ENCODE measurements at regions not wholly inside any gene's neighbourhood (a gene's known extent, or its start where the extent isn't known, plus 50 kb on each side); places are given as distances from the start of the nearest gene placed in this dataset.

DNA sequence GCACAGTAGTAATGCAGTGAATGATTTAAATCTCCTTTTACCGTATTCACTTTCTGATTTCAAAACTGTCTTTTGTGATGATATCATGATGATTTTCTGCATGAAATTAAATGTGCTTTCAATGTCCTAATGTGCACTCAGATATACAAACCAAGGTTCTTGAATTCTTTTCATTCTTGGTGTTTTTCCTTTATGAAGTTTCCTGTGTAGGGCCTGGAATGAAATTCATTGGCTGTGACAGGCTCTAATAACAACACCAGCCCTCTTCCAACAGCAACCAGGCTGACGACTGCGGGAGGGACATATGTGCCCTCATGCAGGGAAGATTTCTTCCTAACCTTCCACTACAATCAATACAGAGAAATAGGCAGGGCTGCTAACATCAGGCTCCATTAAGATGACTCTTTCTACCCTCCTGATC is 1052.0 kb downstream of the DIAPH3 start:
- Mint-ChIP-seq H3K4me3 (no peak overlapping the region), H3K36me3 (no peaks in the 10 kb centered on the region), H3K27ac (no peak overlapping the region), H3K27me3 (ENCODE audit: low read depth) (no peaks in the 10 kb centered on the region), H3K4me1 (peaks cover 10% of the 10 kb centered on the region), H3K9me3 (peaks cover 12% of the 10 kb centered on the region)
- ATAC-seq: no peak
- no peak for DNase-seq (ENCODE audit: low spot score)
- POLR2A ChIA-PET: no interaction called here
- no peak for TF ChIP-seq ZNF416 (CRISPR knock-in tag; IDR thresholded peaks at IDR 0.05)
- TF ChIP-seq, protein P1, sequence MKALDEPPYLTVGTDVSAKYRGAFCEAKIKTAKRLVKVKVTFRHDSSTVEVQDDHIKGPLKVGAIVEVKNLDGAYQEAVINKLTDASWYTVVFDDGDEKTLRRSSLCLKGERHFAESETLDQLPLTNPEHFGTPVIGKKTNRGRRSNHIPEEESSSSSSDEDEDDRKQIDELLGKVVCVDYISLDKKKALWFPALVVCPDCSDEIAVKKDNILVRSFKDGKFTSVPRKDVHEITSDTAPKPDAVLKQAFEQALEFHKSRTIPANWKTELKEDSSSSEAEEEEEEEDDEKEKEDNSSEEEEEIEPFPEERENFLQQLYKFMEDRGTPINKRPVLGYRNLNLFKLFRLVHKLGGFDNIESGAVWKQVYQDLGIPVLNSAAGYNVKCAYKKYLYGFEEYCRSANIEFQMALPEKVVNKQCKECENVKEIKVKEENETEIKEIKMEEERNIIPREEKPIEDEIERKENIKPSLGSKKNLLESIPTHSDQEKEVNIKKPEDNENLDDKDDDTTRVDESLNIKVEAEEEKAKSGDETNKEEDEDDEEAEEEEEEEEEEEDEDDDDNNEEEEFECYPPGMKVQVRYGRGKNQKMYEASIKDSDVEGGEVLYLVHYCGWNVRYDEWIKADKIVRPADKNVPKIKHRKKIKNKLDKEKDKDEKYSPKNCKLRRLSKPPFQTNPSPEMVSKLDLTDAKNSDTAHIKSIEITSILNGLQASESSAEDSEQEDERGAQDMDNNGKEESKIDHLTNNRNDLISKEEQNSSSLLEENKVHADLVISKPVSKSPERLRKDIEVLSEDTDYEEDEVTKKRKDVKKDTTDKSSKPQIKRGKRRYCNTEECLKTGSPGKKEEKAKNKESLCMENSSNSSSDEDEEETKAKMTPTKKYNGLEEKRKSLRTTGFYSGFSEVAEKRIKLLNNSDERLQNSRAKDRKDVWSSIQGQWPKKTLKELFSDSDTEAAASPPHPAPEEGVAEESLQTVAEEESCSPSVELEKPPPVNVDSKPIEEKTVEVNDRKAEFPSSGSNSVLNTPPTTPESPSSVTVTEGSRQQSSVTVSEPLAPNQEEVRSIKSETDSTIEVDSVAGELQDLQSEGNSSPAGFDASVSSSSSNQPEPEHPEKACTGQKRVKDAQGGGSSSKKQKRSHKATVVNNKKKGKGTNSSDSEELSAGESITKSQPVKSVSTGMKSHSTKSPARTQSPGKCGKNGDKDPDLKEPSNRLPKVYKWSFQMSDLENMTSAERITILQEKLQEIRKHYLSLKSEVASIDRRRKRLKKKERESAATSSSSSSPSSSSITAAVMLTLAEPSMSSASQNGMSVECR (CRISPR knock-in tag; IDR thresholded peaks at IDR 0.05; ENCODE audit: borderline replicate concordance): no peak
- TF ChIP-seq JUN (CRISPR knock-in tag; IDR thresholded peaks at IDR 0.05): no peak
- no peak for TF ChIP-seq ATF6 (CRISPR knock-in tag; IDR thresholded peaks at IDR 0.05)
- no peak for TF ChIP-seq GRHL2 (CRISPR knock-in tag; IDR thresholded peaks at IDR 0.05; ENCODE audit: insufficient replicate concordance, severe bottlenecking)
- no peak for TF ChIP-seq PRRX2 (CRISPR knock-in tag; IDR thresholded peaks at IDR 0.05)
- TF ChIP-seq CBFB (CRISPR knock-in tag; IDR thresholded peaks at IDR 0.05; ENCODE audit: low read depth): no peak
- no peak for TF ChIP-seq ZBTB21 (CRISPR knock-in tag; IDR thresholded peaks at IDR 0.05; ENCODE audit: borderline replicate concordance)
- TF ChIP-seq MLX (CRISPR knock-in tag; IDR thresholded peaks at IDR 0.05): no peak
- TF ChIP-seq, protein P2, sequence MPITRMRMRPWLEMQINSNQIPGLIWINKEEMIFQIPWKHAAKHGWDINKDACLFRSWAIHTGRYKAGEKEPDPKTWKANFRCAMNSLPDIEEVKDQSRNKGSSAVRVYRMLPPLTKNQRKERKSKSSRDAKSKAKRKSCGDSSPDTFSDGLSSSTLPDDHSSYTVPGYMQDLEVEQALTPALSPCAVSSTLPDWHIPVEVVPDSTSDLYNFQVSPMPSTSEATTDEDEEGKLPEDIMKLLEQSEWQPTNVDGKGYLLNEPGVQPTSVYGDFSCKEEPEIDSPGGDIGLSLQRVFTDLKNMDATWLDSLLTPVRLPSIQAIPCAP (CRISPR knock-in tag; IDR thresholded peaks at IDR 0.05): no peak
- no peak for TF ChIP-seq ETV6 (CRISPR knock-in tag; IDR thresholded peaks at IDR 0.05)
- no peak for TF ChIP-seq ZNF138 (CRISPR knock-in tag; conservative IDR thresholded peaks at IDR 0.05)
- TF ChIP-seq, protein P3, sequence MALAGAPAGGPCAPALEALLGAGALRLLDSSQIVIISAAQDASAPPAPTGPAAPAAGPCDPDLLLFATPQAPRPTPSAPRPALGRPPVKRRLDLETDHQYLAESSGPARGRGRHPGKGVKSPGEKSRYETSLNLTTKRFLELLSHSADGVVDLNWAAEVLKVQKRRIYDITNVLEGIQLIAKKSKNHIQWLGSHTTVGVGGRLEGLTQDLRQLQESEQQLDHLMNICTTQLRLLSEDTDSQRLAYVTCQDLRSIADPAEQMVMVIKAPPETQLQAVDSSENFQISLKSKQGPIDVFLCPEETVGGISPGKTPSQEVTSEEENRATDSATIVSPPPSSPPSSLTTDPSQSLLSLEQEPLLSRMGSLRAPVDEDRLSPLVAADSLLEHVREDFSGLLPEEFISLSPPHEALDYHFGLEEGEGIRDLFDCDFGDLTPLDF (CRISPR knock-in tag; IDR thresholded peaks at IDR 0.05): no peak
- TF ChIP-seq SOX15 (CRISPR knock-in tag; IDR thresholded peaks at IDR 0.05): no peak
- no peak for TF ChIP-seq ESRRA (CRISPR knock-in tag; IDR thresholded peaks at IDR 0.05; ENCODE audit: borderline replicate concordance)
- CTCF ChIA-PET: no interaction called here

DNA sequence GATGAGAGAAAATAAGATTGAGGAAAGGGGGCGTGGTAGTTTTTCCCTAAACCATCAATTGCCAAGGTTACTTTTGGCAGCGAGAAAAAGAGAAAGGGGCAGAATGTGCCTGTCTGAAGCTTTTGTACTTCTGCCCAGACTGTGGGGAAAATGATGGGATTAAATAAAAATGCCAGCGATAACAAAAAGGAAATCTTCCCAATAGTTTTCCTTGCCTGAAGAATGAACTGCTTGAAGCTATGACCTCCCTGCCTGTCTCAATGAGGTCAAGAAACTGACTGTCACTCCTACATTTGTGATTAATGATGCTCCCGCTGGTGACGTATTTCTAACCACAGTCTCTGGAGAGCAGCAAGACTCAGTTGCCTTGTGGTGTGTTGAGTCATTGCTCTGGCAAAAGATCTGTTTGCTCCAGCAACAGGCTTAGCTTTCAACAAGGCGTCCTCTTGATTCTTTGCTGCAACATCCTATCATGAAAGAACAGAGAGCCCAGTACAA is 1051.5 kb downstream of the DIAPH3 start:
- H3K4me1 Mint-ChIP-seq: peaks cover 10% of the 10 kb centered on the region
- H3K4me3 Mint-ChIP-seq: no peak overlapping the region
- ATAC-seq (peak; percentile 18; the same call in 1 of the 2 replicates), DNase-seq (ENCODE audit: low spot score) (no peak)
- peaks cover 6% of the 10 kb centered on the region for H3K9me3 Mint-ChIP-seq
- H3K27me3 Mint-ChIP-seq (ENCODE audit: low read depth): no peaks in the 10 kb centered on the region
- POLR2A ChIA-PET: no interaction called here
- H3K27ac Mint-ChIP-seq: no peak overlapping the region
- no peaks in the 10 kb centered on the region for H3K36me3 Mint-ChIP-seq
- CTCF ChIA-PET: no interaction called here
- TF ChIP-seq GABPB1 (CRISPR knock-in tag; IDR thresholded peaks at IDR 0.05) (no peak), RELA (CRISPR knock-in tag; IDR thresholded peaks at IDR 0.05; ENCODE audit: borderline replicate concordance) (no peak), ZNF121 (CRISPR knock-in tag; IDR thresholded peaks at IDR 0.05) (no peak), NR1H2 (CRISPR knock-in tag; IDR thresholded peaks at IDR 0.05) (no peak), ZNF138 (CRISPR knock-in tag; conservative IDR thresholded peaks at IDR 0.05) (no peak), FOXP1 (CRISPR knock-in tag; IDR thresholded peaks at IDR 0.05; ENCODE audit: borderline replicate concordance) (no peak), ZNF263 (CRISPR knock-in tag; IDR thresholded peaks at IDR 0.05; ENCODE audit: low read depth) (no peak), TP53 (CRISPR knock-in tag; IDR thresholded peaks at IDR 0.05) (no peak), TEAD4 (CRISPR knock-in tag; IDR thresholded peaks at IDR 0.05) (no peak), ZNF219 (CRISPR knock-in tag; IDR thresholded peaks at IDR 0.05; ENCODE audit: borderline replicate concordance) (no peak), NR2C2 (CRISPR knock-in tag; IDR thresholded peaks at IDR 0.05) (no peak)
- TF ChIP-seq, protein P4, sequence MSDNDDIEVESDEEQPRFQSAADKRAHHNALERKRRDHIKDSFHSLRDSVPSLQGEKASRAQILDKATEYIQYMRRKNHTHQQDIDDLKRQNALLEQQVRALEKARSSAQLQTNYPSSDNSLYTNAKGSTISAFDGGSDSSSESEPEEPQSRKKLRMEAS (CRISPR knock-in tag; IDR thresholded peaks at IDR 0.05): no peak

All from WTC11 (cell line).